ENCODE measurements at regions not wholly inside any gene's neighbourhood (a gene's known extent, or its start where the extent isn't known, plus 50 kb on each side); places are given as distances from the start of the nearest gene placed in this dataset.
A peak's percentile ranks its signal among the peaks of the same experiment; 100 is the strongest.

DNA sequence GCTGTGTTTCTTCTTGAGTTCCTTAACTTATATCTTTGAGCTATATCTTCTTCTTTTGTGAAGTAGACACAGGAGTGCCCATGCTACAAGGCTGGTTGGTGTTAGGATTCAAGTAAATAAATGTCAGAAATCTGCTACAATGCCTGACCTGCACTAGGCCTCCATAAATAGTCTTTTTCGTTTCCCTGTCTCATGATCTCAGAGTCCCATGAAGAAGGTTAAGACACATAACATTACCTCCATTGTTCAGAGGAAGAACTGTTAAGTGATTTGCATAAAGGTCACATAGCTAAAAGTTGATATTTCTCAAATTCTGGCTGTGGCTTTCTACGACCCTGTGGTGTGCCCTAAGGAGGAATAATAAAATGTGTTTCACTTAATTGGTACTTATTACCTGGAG lies 228.4 kb downstream of the KCNS3 start:
- no peak for ATAC-seq
- FAIRE-seq, result no peak

DNA sequence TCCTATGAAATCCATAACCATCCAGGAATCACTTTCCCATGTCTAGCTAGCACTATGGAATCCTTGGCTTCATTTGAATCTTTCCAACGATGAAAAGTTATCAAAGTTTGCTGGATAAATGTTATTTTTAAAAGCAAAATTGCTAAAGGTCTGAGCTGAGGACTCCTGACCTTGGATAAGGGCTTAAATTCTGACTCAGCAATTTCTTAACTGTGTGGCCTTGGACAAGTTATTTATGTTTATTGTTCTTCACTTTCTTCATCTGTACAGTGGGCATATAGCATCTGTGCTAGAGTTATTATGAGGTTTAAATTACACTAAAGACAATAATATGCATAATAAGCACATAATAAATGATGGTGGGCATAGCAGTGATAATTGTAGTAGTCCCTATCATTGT lies 227.5 kb downstream of the KCNS3 start:
- H3K4me3 ChIP-seq, result no peak overlapping the region
- CTCF ChIA-PET, result no interaction called here

More for the DNA sequence above, 228.4 kb downstream of the KCNS3 start:
- DNase-seq (ENCODE audit: low read depth in 1 of 2, low spot score in 1 of 2), result no peak
- Histone ChIP-seq H3K27ac (no peak overlapping the region), H3K4me1 (no peaks in the 10 kb centered on the region), H3K4me3 (no peak overlapping the region), H3K9me3 (no peaks in the 10 kb centered on the region), H3K4me2 (no peak overlapping the region)
- CTCF ChIA-PET, result no interaction called here
- POLR2A ChIA-PET, result no interaction called here
- TF ChIP-seq TFCP2L1 (CRISPR knock-in tag; IDR thresholded peaks at IDR 0.05) (no peak), PHF8 (IDR thresholded peaks at IDR 0.05; ENCODE audit: borderline replicate concordance, low read depth) (no peak), MAFK (IDR thresholded peaks at IDR 0.05; ENCODE audit: partially characterized antibody) (no peak), GATA3 (IDR thresholded peaks at IDR 0.05; ENCODE audit: borderline replicate concordance) (no peak), JUN (IDR thresholded peaks at IDR 0.05) (no peak), SMC3 (IDR thresholded peaks at IDR 0.05) (no peak), MAZ (IDR thresholded peaks at IDR 0.05; ENCODE audit: borderline replicate concordance, low read depth, low read length) (no peak), MAX (IDR thresholded peaks at IDR 0.05) (no peak), HOXB5 (CRISPR knock-in tag; IDR thresholded peaks at IDR 0.05) (no peak), JUNB (IDR thresholded peaks at IDR 0.05) (no peak), EP300 (IDR thresholded peaks at IDR 0.05) (no peak), POLR2AphosphoS2 (conservative IDR thresholded peaks at IDR 0.05; ENCODE audit: low read length) (no peak), RCOR1 (IDR thresholded peaks at IDR 0.05; ENCODE audit: low read depth, low read length) (no peak)
- TF ChIP-seq, protein P1, sequence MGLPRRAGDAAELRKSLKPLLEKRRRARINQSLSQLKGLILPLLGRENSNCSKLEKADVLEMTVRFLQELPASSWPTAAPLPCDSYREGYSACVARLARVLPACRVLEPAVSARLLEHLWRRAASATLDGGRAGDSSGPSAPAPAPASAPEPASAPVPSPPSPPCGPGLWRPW (IDR thresholded peaks at IDR 0.05), result no peak
- TF ChIP-seq, protein P2, sequence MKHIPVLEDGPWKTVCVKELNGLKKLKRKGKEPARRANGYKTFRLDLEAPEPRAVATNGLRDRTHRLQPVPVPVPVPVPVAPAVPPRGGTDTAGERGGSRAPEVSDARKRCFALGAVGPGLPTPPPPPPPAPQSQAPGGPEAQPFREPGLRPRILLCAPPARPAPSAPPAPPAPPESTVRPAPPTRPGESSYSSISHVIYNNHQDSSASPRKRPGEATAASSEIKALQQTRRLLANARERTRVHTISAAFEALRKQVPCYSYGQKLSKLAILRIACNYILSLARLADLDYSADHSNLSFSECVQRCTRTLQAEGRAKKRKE (CRISPR knock-in tag; IDR thresholded peaks at IDR 0.05; ENCODE audit: low read depth), result no peak
- WGBS (ENCODE audit: missing lambda C conversion rate), result 6% methylated on average over 2 of the region's 2 CpGs

DNA sequence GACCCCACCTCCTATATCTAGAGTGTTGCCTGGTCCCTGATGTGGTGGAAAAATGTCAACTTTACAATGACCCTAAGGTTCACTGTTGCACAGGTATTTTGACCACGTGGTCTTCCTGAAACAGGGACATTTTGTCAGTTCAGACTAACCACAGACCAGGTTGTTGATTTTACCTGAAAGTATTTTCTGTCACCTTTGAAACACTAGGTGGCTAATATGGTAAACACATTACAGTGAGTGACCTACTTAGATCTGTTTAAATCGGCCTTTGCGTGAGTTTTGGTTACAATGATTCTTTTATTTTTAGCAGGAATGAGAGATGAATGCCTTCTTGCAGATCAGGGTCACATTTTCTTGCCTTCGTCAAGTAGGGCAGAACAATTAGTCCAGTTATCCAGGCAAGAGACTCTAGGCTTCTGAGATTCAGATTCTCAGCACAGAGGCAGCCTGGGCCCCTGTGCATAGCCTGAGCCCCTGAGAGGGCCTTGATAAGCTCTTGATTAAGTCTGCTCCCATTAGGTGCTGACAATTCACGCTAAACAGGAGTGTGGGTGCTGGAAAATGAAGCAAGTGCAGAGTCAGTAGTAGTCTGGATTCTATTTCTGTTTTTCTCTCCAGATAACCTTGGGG lies 226.2 kb downstream of the KCNS3 start:
- DNase-seq (ENCODE audit: low read depth in 1 of 2, low spot score in 1 of 2), result no peak
- WGBS (ENCODE audit: missing lambda C conversion rate), result 27% methylated on average over 5 of the region's 5 CpGs
- Histone ChIP-seq H3K27ac (no peak overlapping the region), H3K9me3 (no peaks in the 10 kb centered on the region), H3K4me3 (no peak overlapping the region), H3K4me2 (no peak overlapping the region), H3K4me1 (no peaks in the 10 kb centered on the region)
- FAIRE-seq, result no peak
- TF ChIP-seq ZC3H11A (IDR thresholded peaks at IDR 0.05), result no peak
- TF ChIP-seq CBX8 (IDR thresholded peaks at IDR 0.05), result no peak
- TF ChIP-seq HDAC2 (IDR thresholded peaks at IDR 0.05), result no peak
- no peak for TF ChIP-seq RCOR1 (IDR thresholded peaks at IDR 0.05; ENCODE audit: low read depth, low read length)
- TF ChIP-seq RFX5 (IDR thresholded peaks at IDR 0.05), result no peak
- TF ChIP-seq BCL3 (IDR thresholded peaks at IDR 0.05), result no peak
- TF ChIP-seq JUNB (IDR thresholded peaks at IDR 0.05), result no peak
- no peak for TF ChIP-seq HOXB13 (CRISPR knock-in tag; IDR thresholded peaks at IDR 0.05; ENCODE audit: low read depth)
- no peak for ATAC-seq
- POLR2A ChIA-PET, result no interaction called here
- CTCF ChIA-PET, result no interaction called here

More for the DNA sequence above, 227.5 kb downstream of the KCNS3 start:
- Histone ChIP-seq H3K4me2 (no peak overlapping the region), H3K27ac (no peak overlapping the region), H3K9me3 (no peaks in the 10 kb centered on the region), H3K4me1 (no peaks in the 10 kb centered on the region)
- TF ChIP-seq MAFK (IDR thresholded peaks at IDR 0.05; ENCODE audit: partially characterized antibody) (peak; percentile 92), ZNF302 (CRISPR knock-in tag; IDR thresholded peaks at IDR 0.05) (no peak), FOSL2 (IDR thresholded peaks at IDR 0.05) (no peak), FOSL2 (CRISPR knock-in tag; IDR thresholded peaks at IDR 0.05) (no peak), TFCP2L1 (CRISPR knock-in tag; IDR thresholded peaks at IDR 0.05) (no peak), ZFP36 (IDR thresholded peaks at IDR 0.05; ENCODE audit: borderline replicate concordance, partially characterized antibody) (no peak), ZSCAN20 (CRISPR knock-in tag; IDR thresholded peaks at IDR 0.05) (no peak)
- TF ChIP-seq, protein P2 (CRISPR knock-in tag; IDR thresholded peaks at IDR 0.05; ENCODE audit: low read depth), result no peak
- POLR2A ChIA-PET, result no interaction called here
- no peak for ATAC-seq
- no peak for DNase-seq (ENCODE audit: low read depth in 1 of 2, low spot score in 1 of 2)
- WGBS (ENCODE audit: missing lambda C conversion rate), result 5% methylated on average over 1 of the region's 1 CpG
- FAIRE-seq, result no peak
